Loucy (cell line): ENCODE measurements at regions not wholly inside any gene's neighbourhood (a gene's known extent, or its start where the extent isn't known, plus 50 kb on each side); places are given as distances from the start of the nearest gene placed in this dataset.

ENCODE experiments used
- H2AFZ ChIP-seq: fragments of 200-600 bp; sonication (generic); 2 replicates; pipeline ENCODE4 v1.6.0; 2016; ENCODE audit warnings: antibody characterized with exemption, mild to moderate bottlenecking, low read length, moderate library complexity
- H3F3A ChIP-seq: fragments of 200-600 bp; 2 replicates; pipeline ENCODE4 v1.6.0; 2016; ENCODE audit warnings: antibody characterized with exemption, low read depth, mild to moderate bottlenecking
- H3K27me3 ChIP-seq: fragments of 200-600 bp; sonication (generic); 2 replicates; pipeline ENCODE4 v1.6.1; 2014; ENCODE audit warnings: low read length, mild to moderate bottlenecking; ENCODE audit not compliant: insufficient read depth, poor library complexity, severe bottlenecking
- H3K36me3 ChIP-seq: fragments of 200-600 bp; sonication (generic); 2 replicates; pipeline ENCODE4 v1.6.1; 2016; ENCODE audit warnings: low read length; ENCODE audit not compliant: insufficient read depth
- H3K4me1 ChIP-seq: fragments of 200-600 bp; sonication (generic); 2 replicates; pipeline ENCODE4 v1.5.1; 2014; ENCODE audit warnings: low read length, mild to moderate bottlenecking; ENCODE audit not compliant: insufficient read depth, poor library complexity, severe bottlenecking
- H3K4me2 ChIP-seq: fragments of 200-600 bp; sonication (generic); 2 replicates; pipeline ENCODE4 v1.6.0; 2014; ENCODE audit warnings: antibody characterized with exemption, low read length, low read depth, mild to moderate bottlenecking; ENCODE audit not compliant: poor library complexity, severe bottlenecking
- H3K4me3 ChIP-seq: fragments of 200-600 bp; sonication (generic); 2 replicates; pipeline ENCODE4 v1.5.1; 2014; ENCODE audit warnings: low read length, mild to moderate bottlenecking, mixed read lengths; ENCODE audit not compliant: poor library complexity, severe bottlenecking
- H3K79me2 ChIP-seq: fragments of 200-600 bp; sonication (generic); 2 replicates; pipeline ENCODE4 v1.6.1; 2014; ENCODE audit warnings: low read length; ENCODE audit not compliant: insufficient read depth
- H3K9ac ChIP-seq: fragments of 200-600 bp; sonication (generic); 2 replicates; pipeline ENCODE4 v1.6.0; 2014; ENCODE audit warnings: mild to moderate bottlenecking, low read depth, low read length, moderate library complexity; ENCODE audit not compliant: poor library complexity, severe bottlenecking
- H3K9me2 ChIP-seq: fragments of 200-600 bp; sonication (generic); replicated peaks from 2 replicates; pipeline ENCODE4 v1.6.1; 2016; ENCODE audit warnings: low read depth, low read length, mixed read lengths
- H3K9me3 ChIP-seq: fragments of 200-600 bp; sonication (generic); 2 replicates; pipeline ENCODE4 v1.6.1; 2014; ENCODE audit warnings: mild to moderate bottlenecking, antibody characterized with exemption, low read length, low read depth; ENCODE audit not compliant: insufficient read depth
- H4K20me1 ChIP-seq: fragments of 200-600 bp; sonication (generic); 2 replicates; pipeline ENCODE4 v1.6.0; 2014; ENCODE audit warnings: antibody characterized with exemption, low read length, mild to moderate bottlenecking; ENCODE audit not compliant: insufficient read depth, poor library complexity, severe bottlenecking
- CTCF ChIP-seq: fragments of 200-600 bp; sonication (generic); conservative IDR thresholded peaks from 2 replicates; pipeline ENCODE4 v1.5.1; 2014; ENCODE audit warnings: mild to moderate bottlenecking, antibody characterized with exemption, low read length
- EZH2phosphoT487 ChIP-seq: fragments of 200-600 bp; IDR thresholded peaks from 2 replicates; pipeline ENCODE4 v1.6.1; 2018; ENCODE audit warnings: antibody characterized with exemption, mild to moderate bottlenecking, moderate library complexity, borderline replicate concordance

GRCh38 chr12:14072987-14073386 is 91.6 kb upstream of the GRIN2B start:
- Histone ChIP-seq H3K27me3 (no peaks in the 10 kb centered on the region), H3K4me1 (no peaks in the 10 kb centered on the region), H3K9ac (no peak overlapping the region), H3F3A (no peaks in the 10 kb centered on the region), H3K4me3 (no peak overlapping the region), H3K36me3 (no peaks in the 10 kb centered on the region), H3K79me2 (no peaks in the 10 kb centered on the region), H3K4me2 (no peak overlapping the region), H3K9me3 (no peaks in the 10 kb centered on the region), H2AFZ (no peak overlapping the region), H3K9me2 (no peaks in the 10 kb centered on the region), H4K20me1 (no peaks in the 10 kb centered on the region)
- no peak for TF ChIP-seq EZH2phosphoT487
- TF ChIP-seq CTCF = no peak

DNA sequence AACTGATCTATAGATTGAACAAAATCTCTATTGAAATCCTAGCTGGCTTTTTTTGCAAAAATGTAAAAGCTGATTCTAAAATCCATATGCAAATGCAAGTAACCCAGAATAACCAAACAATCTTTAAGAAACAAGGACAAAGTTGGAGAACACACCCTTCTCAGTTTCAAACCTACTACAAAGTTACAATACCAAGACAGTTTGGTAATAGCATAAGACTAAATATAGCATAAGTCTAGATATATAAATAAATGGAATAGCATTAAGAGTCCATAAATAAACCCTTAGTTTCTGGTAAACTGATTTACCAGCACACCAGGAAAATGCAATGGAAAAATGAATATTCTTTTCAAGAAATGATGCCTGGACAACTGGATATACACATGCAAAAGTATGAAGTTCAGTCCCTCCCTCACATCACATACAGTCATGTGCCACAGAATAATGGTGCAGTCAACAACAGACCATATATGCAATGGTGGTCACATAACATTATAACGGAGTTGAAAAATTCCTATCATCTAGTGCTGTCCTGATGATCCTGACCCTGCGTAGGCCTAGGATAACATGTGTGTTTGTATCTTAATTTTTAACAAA is 94.5 kb upstream of the GRIN2B start:
- H3K4me3 ChIP-seq = no peak overlapping the region
- H2AFZ ChIP-seq = no peak overlapping the region
- no peaks in the 10 kb centered on the region for H3K4me1 ChIP-seq
- no peaks in the 10 kb centered on the region for H3K79me2 ChIP-seq
- no peak overlapping the region for H3K9ac ChIP-seq
- no peaks in the 10 kb centered on the region for H4K20me1 ChIP-seq
- no peaks in the 10 kb centered on the region for H3K9me3 ChIP-seq
- H3K4me2 ChIP-seq = no peak overlapping the region
- no peaks in the 10 kb centered on the region for H3K9me2 ChIP-seq
- H3F3A ChIP-seq = no peaks in the 10 kb centered on the region
- H3K36me3 ChIP-seq = no peaks in the 10 kb centered on the region
- no peak for TF ChIP-seq CTCF
- TF ChIP-seq EZH2phosphoT487 = no peak
- no peaks in the 10 kb centered on the region for H3K27me3 ChIP-seq

DNA sequence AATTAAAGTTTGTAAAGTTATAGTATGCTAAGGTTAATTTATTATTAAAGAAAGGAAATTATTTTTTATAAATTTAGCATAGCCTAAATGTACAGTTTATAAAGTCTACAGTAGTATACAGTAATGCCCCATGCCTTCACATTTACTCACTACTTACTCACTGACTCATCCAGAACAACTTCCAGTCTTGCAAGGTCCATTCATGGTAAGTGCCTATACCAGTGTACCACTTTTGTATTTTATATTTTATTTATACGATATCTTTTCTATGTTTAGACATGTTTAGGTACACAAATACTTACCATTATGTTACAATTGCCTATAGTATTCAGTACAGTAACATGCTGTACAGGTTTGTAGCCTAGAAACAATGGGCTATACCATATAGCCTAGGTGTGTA is 95.1 kb upstream of the GRIN2B start:
- no peaks in the 10 kb centered on the region for H3K4me1 ChIP-seq
- no peak overlapping the region for H2AFZ ChIP-seq
- H3K9ac ChIP-seq = no peak overlapping the region
- H3K9me3 ChIP-seq = no peaks in the 10 kb centered on the region
- H3K4me2 ChIP-seq = no peak overlapping the region
- no peaks in the 10 kb centered on the region for H3K36me3 ChIP-seq
- no peaks in the 10 kb centered on the region for H4K20me1 ChIP-seq
- H3K27me3 ChIP-seq = no peaks in the 10 kb centered on the region
- no peaks in the 10 kb centered on the region for H3K9me2 ChIP-seq
- H3K79me2 ChIP-seq = no peaks in the 10 kb centered on the region
- no peak overlapping the region for H3K4me3 ChIP-seq
- no peak for TF ChIP-seq CTCF
- TF ChIP-seq EZH2phosphoT487 = no peak
- no peaks in the 10 kb centered on the region for H3F3A ChIP-seq
